Liver (tissue), 8 donors: ENCODE measurements at regions not wholly inside any gene's neighbourhood (a gene's known extent, or its start where the extent isn't known, plus 50 kb on each side); places are given as distances from the start of the nearest gene placed in this dataset.

Experiments used
- DNase-seq: peaks from one replicate; pipeline ENCODE4 v3.0.0-alpha.2; 2017; ENCODE audit warnings: low spot score
- H3K27ac ChIP-seq, 2 donors: one replicate each; pipeline ENCODE4 v1.7.0; 2013; ENCODE audit warnings: inconsistent platforms in 2 of 2, low read length in 2 of 2, control low read depth in 1 of 2, low read depth in 1 of 2, mild to moderate bottlenecking in 1 of 2
- H3K27me3 ChIP-seq, 4 donors: one replicate each; pipeline versions ENCODE4 v1.6.1 to v1.7.0; 2013; ENCODE audit warnings: low read length in 3 of 4, inconsistent platforms in 1 of 4, mild to moderate bottlenecking in 1 of 4, moderate library complexity in 1 of 4; ENCODE audit not compliant: control insufficient read depth in 4 of 4, insufficient read depth in 4 of 4
- H3K36me3 ChIP-seq, 4 donors: one replicate each; pipeline versions ENCODE4 v1.6.1 to v1.7.0; 2013; ENCODE audit warnings: low read length in 3 of 4, mild to moderate bottlenecking in 3 of 4, low read depth in 1 of 4, moderate library complexity in 1 of 4; ENCODE audit not compliant: control insufficient read depth in 4 of 4, insufficient read depth in 3 of 4
- H3K4me1 ChIP-seq, 4 donors: one replicate each; pipeline versions ENCODE4 v1.6.1 to v1.7.0; 2013; ENCODE audit warnings: low read length in 3 of 4, mild to moderate bottlenecking in 3 of 4, moderate library complexity in 1 of 4; ENCODE audit not compliant: control insufficient read depth in 4 of 4, insufficient read depth in 4 of 4
- H3K4me3 ChIP-seq, 3 donors: one replicate each; pipeline versions ENCODE4 v1.6.1 to v1.7.0; 2013; ENCODE audit warnings: low read length in 3 of 3, control low read depth in 1 of 3, low read depth in 1 of 3, mild to moderate bottlenecking in 1 of 3
- H3K9ac ChIP-seq, 2 donors: one replicate each; pipeline ENCODE4 v1.7.0; 2013; ENCODE audit warnings: low read length in 2 of 2, mild to moderate bottlenecking in 2 of 2, moderate library complexity in 2 of 2, control low read depth in 1 of 2, low read depth in 1 of 2
- H3K9me3 ChIP-seq, 4 donors: one replicate each; pipeline versions ENCODE4 v1.6.1 to v1.7.0; 2013; ENCODE audit warnings: low read length in 3 of 4; ENCODE audit not compliant: control insufficient read depth in 4 of 4
- EGR1 ChIP-seq, 2 donors: IDR thresholded peaks; 2 replicates each; pipeline ENCODE4 v1.6.1; 2016 to 2018; ENCODE audit warnings: antibody characterized with exemption in 2 of 2, low read depth in 2 of 2
- FOXA1 ChIP-seq: IDR thresholded peaks from 2 replicates; pipeline ENCODE4 v1.6.1; 2016; ENCODE audit warnings: antibody characterized with exemption
- GABPA ChIP-seq, 2 donors: IDR thresholded peaks in 1 of 2; conservative IDR thresholded peaks in 1 of 2; 2 replicates each; pipeline ENCODE4 v1.6.1; 2016; ENCODE audit warnings: antibody characterized with exemption in 2 of 2, mild to moderate bottlenecking in 1 of 2, moderate library complexity in 1 of 2
- HNF4G ChIP-seq: IDR thresholded peaks from 2 replicates; pipeline ENCODE4 v1.6.1; 2016; ENCODE audit warnings: antibody characterized with exemption
- JUND ChIP-seq, 2 donors: IDR thresholded peaks; 2 replicates each; pipeline ENCODE4 v1.6.1; 2016; ENCODE audit warnings: antibody characterized with exemption in 2 of 2
- MAX ChIP-seq: IDR thresholded peaks from 2 replicates; pipeline ENCODE4 v1.6.1; 2016; ENCODE audit warnings: antibody characterized with exemption
- NR2F2 ChIP-seq: IDR thresholded peaks from 2 replicates; pipeline ENCODE4 v1.6.1; 2016; ENCODE audit warnings: antibody characterized with exemption
- REST ChIP-seq: IDR thresholded peaks from 2 replicates; pipeline ENCODE4 v1.6.1; 2016; ENCODE audit warnings: antibody characterized with exemption, mild to moderate bottlenecking
- RXRA ChIP-seq, 2 donors: IDR thresholded peaks; 2 replicates each; pipeline ENCODE4 v1.6.1; 2017 to 2018; ENCODE audit warnings: antibody characterized with exemption in 2 of 2, mild to moderate bottlenecking in 1 of 2
- SP1 ChIP-seq: IDR thresholded peaks from 2 replicates; pipeline ENCODE4 v1.6.1; 2018; ENCODE audit warnings: antibody characterized with exemption, mild to moderate bottlenecking
- YY1 ChIP-seq: IDR thresholded peaks from 2 replicates; pipeline ENCODE4 v1.6.1; 2016; ENCODE audit warnings: antibody characterized with exemption, mild to moderate bottlenecking
- ZBTB33 ChIP-seq: IDR thresholded peaks from 2 replicates; pipeline ENCODE4 v1.6.1; 2016; ENCODE audit warnings: antibody characterized with exemption
- WGBS: extraction: QIAGEN DNeasy Blood & Tissue Kit; methylation state at CpG from one replicate; pipeline ENCODE4 v1.1.7; 2013; 5-methylcytosine and 5-hydroxymethylcytosine counted together
- TF ChIP-seq, protein P1 (sequence below): fragments of 150-350 bp; IDR thresholded peaks from 2 replicates; pipeline ENCODE4 v1.5.1; 2017; ENCODE audit warnings: improper control_type of control experiment, low read depth, low read length; ENCODE audit not compliant: missing input control
- TF ChIP-seq, protein P2 (sequence below): IDR thresholded peaks from 2 replicates; pipeline ENCODE4 v1.6.1; 2016; ENCODE audit warnings: antibody characterized with exemption
- donor health status: healthy.
- donor health status: healthy.
- donor health status: healthy.
- donor health status: healthy.
- donor health status: healthy.

GRCh38 chr17:52294301-52294700, 135.8 kb upstream of the CA10 start:
- Histone ChIP-seq H3K36me3 (no peaks in the 10 kb centered on the region), H3K27ac (no peak overlapping the region), H3K27me3 (no peaks in the 10 kb centered on the region), H3K4me3 (no peak overlapping the region), H3K4me1 (no peaks in the 10 kb centered on the region), H3K9ac (no peak overlapping the region), H3K9me3 (no peaks in the 10 kb centered on the region)
- TF ChIP-seq EGR1 (IDR thresholded peaks at IDR 0.05; ENCODE audit: low read depth in 2 of 2) (no peak), SP1 (no peak), YY1 (no peak), REST (no peak), HNF4G (no peak), NR2F2 (no peak), MAX (no peak), FOXA1 (no peak), JUND (IDR thresholded peaks at IDR 0.05) (no peak), GABPA (IDR thresholded peaks at IDR 0.05 in 1 of 2, conservative IDR thresholded peaks at IDR 0.05 in 1 of 2) (no peak)
- TF ChIP-seq, protein P1, sequence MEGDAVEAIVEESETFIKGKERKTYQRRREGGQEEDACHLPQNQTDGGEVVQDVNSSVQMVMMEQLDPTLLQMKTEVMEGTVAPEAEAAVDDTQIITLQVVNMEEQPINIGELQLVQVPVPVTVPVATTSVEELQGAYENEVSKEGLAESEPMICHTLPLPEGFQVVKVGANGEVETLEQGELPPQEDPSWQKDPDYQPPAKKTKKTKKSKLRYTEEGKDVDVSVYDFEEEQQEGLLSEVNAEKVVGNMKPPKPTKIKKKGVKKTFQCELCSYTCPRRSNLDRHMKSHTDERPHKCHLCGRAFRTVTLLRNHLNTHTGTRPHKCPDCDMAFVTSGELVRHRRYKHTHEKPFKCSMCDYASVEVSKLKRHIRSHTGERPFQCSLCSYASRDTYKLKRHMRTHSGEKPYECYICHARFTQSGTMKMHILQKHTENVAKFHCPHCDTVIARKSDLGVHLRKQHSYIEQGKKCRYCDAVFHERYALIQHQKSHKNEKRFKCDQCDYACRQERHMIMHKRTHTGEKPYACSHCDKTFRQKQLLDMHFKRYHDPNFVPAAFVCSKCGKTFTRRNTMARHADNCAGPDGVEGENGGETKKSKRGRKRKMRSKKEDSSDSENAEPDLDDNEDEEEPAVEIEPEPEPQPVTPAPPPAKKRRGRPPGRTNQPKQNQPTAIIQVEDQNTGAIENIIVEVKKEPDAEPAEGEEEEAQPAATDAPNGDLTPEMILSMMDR: no peak
- TF ChIP-seq, protein P2, sequence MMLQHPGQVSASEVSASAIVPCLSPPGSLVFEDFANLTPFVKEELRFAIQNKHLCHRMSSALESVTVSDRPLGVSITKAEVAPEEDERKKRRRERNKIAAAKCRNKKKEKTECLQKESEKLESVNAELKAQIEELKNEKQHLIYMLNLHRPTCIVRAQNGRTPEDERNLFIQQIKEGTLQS: no peak
- 79% methylated on average over 1 of the region's 1 CpG for WGBS
- no peak for DNase-seq

GRCh38 chr17:52287611-52288010, 129.1 kb upstream of the CA10 start:
- TF ChIP-seq HNF4G (no peak), EGR1 (IDR thresholded peaks at IDR 0.05; ENCODE audit: low read depth in 2 of 2) (no peak), ZBTB33 (no peak), JUND (IDR thresholded peaks at IDR 0.05) (no peak), RXRA (IDR thresholded peaks at IDR 0.05) (no peak), FOXA1 (no peak), GABPA (IDR thresholded peaks at IDR 0.05 in 1 of 2, conservative IDR thresholded peaks at IDR 0.05 in 1 of 2) (no peak)
- TF ChIP-seq, protein P1: no peak
- no peaks in the 10 kb centered on the region for H3K4me1 ChIP-seq
- no peaks in the 10 kb centered on the region for H3K36me3 ChIP-seq
- WGBS: 90% methylated on average over 2 of the region's 2 CpGs
- no peak overlapping the region for H3K4me3 ChIP-seq
- H3K9me3 ChIP-seq: no peaks in the 10 kb centered on the region
- DNase-seq: no peak
- no peaks in the 10 kb centered on the region for H3K27me3 ChIP-seq
- H3K27ac ChIP-seq: no peak overlapping the region
- no peak overlapping the region for H3K9ac ChIP-seq
